Liver (tissue), 3 donors: ENCODE measurements at regions not wholly inside any gene's neighbourhood (a gene's known extent, or its start where the extent isn't known, plus 50 kb on each side); places are given as distances from the start of the nearest gene placed in this dataset.

Experiments
- FOXA1 ChIP-seq: IDR thresholded peaks from 2 replicates; pipeline ENCODE4 v1.6.1; 2016; ENCODE audit warnings: antibody characterized with exemption
- GABPA ChIP-seq, 2 donors: IDR thresholded peaks in 1 of 2; conservative IDR thresholded peaks in 1 of 2; 2 replicates each; pipeline ENCODE4 v1.6.1; 2016; ENCODE audit warnings: antibody characterized with exemption in 2 of 2, mild to moderate bottlenecking in 1 of 2, moderate library complexity in 1 of 2
- HNF4A ChIP-seq, 2 donors: conservative IDR thresholded peaks; 2 replicates each; pipeline ENCODE4 v1.6.1; 2016; ENCODE audit warnings: antibody characterized with exemption in 2 of 2, mild to moderate bottlenecking in 2 of 2
- RAD21 ChIP-seq, 2 donors: IDR thresholded peaks; 2 replicates each; pipeline ENCODE4 v1.6.1; 2016; ENCODE audit warnings: antibody characterized with exemption in 2 of 2, mild to moderate bottlenecking in 2 of 2
- REST ChIP-seq: IDR thresholded peaks from 2 replicates; pipeline ENCODE4 v1.6.1; 2016; ENCODE audit warnings: antibody characterized with exemption, mild to moderate bottlenecking
- SP1 ChIP-seq: IDR thresholded peaks from 2 replicates; pipeline ENCODE4 v1.6.1; 2018; ENCODE audit warnings: antibody characterized with exemption, mild to moderate bottlenecking
- ZBTB33 ChIP-seq: IDR thresholded peaks from 2 replicates; pipeline ENCODE4 v1.6.1; 2016; ENCODE audit warnings: antibody characterized with exemption
- TF ChIP-seq, protein P1 (sequence below): fragments of 150-350 bp; IDR thresholded peaks from 2 replicates; pipeline ENCODE4 v1.5.1; 2017; ENCODE audit warnings: improper control_type of control experiment, low read depth, low read length; ENCODE audit not compliant: missing input control
- TF ChIP-seq, protein P2 (sequence below): IDR thresholded peaks from 2 replicates; pipeline ENCODE4 v1.6.1; 2016; ENCODE audit warnings: antibody characterized with exemption
- TF ChIP-seq, protein P3 (sequence below): IDR thresholded peaks from 2 replicates; pipeline ENCODE4 v1.6.1; 2016; ENCODE audit warnings: antibody characterized with exemption
- donor health status: healthy.
- donor health status: healthy.

- TF ChIP-seq, protein P1, sequence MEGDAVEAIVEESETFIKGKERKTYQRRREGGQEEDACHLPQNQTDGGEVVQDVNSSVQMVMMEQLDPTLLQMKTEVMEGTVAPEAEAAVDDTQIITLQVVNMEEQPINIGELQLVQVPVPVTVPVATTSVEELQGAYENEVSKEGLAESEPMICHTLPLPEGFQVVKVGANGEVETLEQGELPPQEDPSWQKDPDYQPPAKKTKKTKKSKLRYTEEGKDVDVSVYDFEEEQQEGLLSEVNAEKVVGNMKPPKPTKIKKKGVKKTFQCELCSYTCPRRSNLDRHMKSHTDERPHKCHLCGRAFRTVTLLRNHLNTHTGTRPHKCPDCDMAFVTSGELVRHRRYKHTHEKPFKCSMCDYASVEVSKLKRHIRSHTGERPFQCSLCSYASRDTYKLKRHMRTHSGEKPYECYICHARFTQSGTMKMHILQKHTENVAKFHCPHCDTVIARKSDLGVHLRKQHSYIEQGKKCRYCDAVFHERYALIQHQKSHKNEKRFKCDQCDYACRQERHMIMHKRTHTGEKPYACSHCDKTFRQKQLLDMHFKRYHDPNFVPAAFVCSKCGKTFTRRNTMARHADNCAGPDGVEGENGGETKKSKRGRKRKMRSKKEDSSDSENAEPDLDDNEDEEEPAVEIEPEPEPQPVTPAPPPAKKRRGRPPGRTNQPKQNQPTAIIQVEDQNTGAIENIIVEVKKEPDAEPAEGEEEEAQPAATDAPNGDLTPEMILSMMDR = no peak
- no peak for TF ChIP-seq FOXA1
- TF ChIP-seq SP1 = no peak
- no peak for TF ChIP-seq REST
- no peak for TF ChIP-seq RAD21 (IDR thresholded peaks at IDR 0.05)
- no peak for TF ChIP-seq ZBTB33
- TF ChIP-seq, protein P2, sequence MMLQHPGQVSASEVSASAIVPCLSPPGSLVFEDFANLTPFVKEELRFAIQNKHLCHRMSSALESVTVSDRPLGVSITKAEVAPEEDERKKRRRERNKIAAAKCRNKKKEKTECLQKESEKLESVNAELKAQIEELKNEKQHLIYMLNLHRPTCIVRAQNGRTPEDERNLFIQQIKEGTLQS = no peak
- no peak for TF ChIP-seq GABPA (IDR thresholded peaks at IDR 0.05 in 1 of 2, conservative IDR thresholded peaks at IDR 0.05 in 1 of 2)
- TF ChIP-seq, protein P3, sequence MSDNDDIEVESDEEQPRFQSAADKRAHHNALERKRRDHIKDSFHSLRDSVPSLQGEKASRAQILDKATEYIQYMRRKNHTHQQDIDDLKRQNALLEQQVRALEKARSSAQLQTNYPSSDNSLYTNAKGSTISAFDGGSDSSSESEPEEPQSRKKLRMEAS = no peak
- TF ChIP-seq HNF4A (conservative IDR thresholded peaks at IDR 0.05) = no peak
Measured at GRCh38 chr16:7919782-7920181, 587.1 kb downstream of the RBFOX1 start.
